Activated T-cell treated with anti-CD3 and anti-CD28 coated beads for 1 hour (primary cell): ENCODE measurements at regions not wholly inside any gene's neighbourhood (a gene's known extent, or its start where the extent isn't known, plus 50 kb on each side); places are given as distances from the start of the nearest gene placed in this dataset.

Experiments
- DNase-seq: peaks from one replicate; pipeline ENCODE4 v3.0.0-alpha.2; 2020; ENCODE audit warnings: low read depth

- no peak for DNase-seq
Measured at GRCh38 chrX:10047631-10048030, 80.5 kb downstream of the CLDN34 start.

GRCh38 chrX:10048076-10048475, 80.9 kb downstream of the CLDN34 start:
- no peak for DNase-seq

GRCh38 chrX:10048707-10049106, 81.5 kb downstream of the CLDN34 start:
- DNase-seq: no peak

- no peak for DNase-seq
Measured at GRCh38 chrX:10049236-10049635, 82.1 kb downstream of the CLDN34 start.

GRCh38 chrX:10050481-10050880, 83.3 kb downstream of the CLDN34 start:
- DNase-seq: no peak

- no peak for DNase-seq
Measured at GRCh38 chrX:10051866-10052480, 84.8 kb downstream of the CLDN34 start.

GRCh38 chrX:10052906-10053625, 85.9 kb downstream of the CLDN34 start:
- no peak for DNase-seq

GRCh38 chrX:10054396-10054795, 87.2 kb downstream of the CLDN34 start:
- no peak for DNase-seq

GRCh38 chrX:10055430-10055829, 88.3 kb downstream of the CLDN34 start:
- no peak for DNase-seq

- no peak for DNase-seq
Measured at GRCh38 chrX:10062352-10062751, 94.4 kb upstream of the CLCN4 start.

GRCh38 chrX:10062980-10063379, 93.8 kb upstream of the CLCN4 start:
- no peak for DNase-seq

GRCh38 chrX:10064736-10065135, 92.0 kb upstream of the CLCN4 start:
- no peak for DNase-seq

- DNase-seq: no peak
Measured at GRCh38 chrX:10070714-10071436, 85.9 kb upstream of the CLCN4 start.

GRCh38 chrX:10071451-10072144, 85.2 kb upstream of the CLCN4 start:
- no peak for DNase-seq

GRCh38 chrX:10072786-10073568, 83.8 kb upstream of the CLCN4 start:
- DNase-seq: no peak

- DNase-seq: no peak
Measured at GRCh38 chrX:10073671-10074070, 83.1 kb upstream of the CLCN4 start.

- DNase-seq: no peak
Measured at GRCh38 chrX:10074241-10074941, 82.4 kb upstream of the CLCN4 start.

GRCh38 chrX:10076765-10077164, 80.0 kb upstream of the CLCN4 start:
- DNase-seq: no peak

- DNase-seq: no peak
Measured at GRCh38 chrX:10077425-10078188, 79.2 kb upstream of the CLCN4 start.

GRCh38 chrX:10078266-10078665, 78.5 kb upstream of the CLCN4 start:
- DNase-seq: no peak
